ENCODE measurements at regions not wholly inside any gene's neighbourhood (a gene's known extent, or its start where the extent isn't known, plus 50 kb on each side); places are given as distances from the start of the nearest gene placed in this dataset.
A peak's percentile ranks its signal among the peaks of the same experiment; 100 is the strongest.
"Not testable (repeated sequence)": the region's sequence is repeated elsewhere in the genome, so short reads cannot be mapped to it uniquely, and the experiment has no call there.

GRCh38 chr18:76307293-76307690 lies 187.8 kb downstream of the ZNF516 start:
- DNase-seq = no peak

GRCh38 chr18:76306685-76307292 lies 188.3 kb downstream of the ZNF516 start:
- DNase-seq = no peak

GRCh38 chr18:76285866-76286265 lies 209.2 kb downstream of the ZNF516 start:
- DNase-seq = no peak

- no peak for DNase-seq
These were observed 213.5 kb downstream of the ZNF516 start for GRCh38 chr18:76281565-76281964.

GRCh38 chr18:76277801-76278200 lies 217.2 kb downstream of the ZNF516 start:
- no peak for DNase-seq

GRCh38 chr18:76275727-76276313 lies 219.2 kb downstream of the ZNF516 start:
- DNase-seq = no peak

GRCh38 chr18:76274468-76275289 lies 220.4 kb downstream of the ZNF516 start:
- peak; percentile 74 for DNase-seq

- DNase-seq = no peak
These were observed 221.1 kb downstream of the ZNF516 start for GRCh38 chr18:76273956-76274355.

GRCh38 chr18:76273036-76273545 lies 222.0 kb downstream of the ZNF516 start:
- no peak for DNase-seq

- not testable (repeated sequence) for DNase-seq
These were observed 227.6 kb downstream of the ZNF516 start for GRCh38 chr18:76267423-76267822.

- DNase-seq = no peak
These were observed 228.6 kb downstream of the ZNF516 start for GRCh38 chr18:76266236-76266991.

- DNase-seq = no peak
These were observed 229.4 kb downstream of the ZNF516 start for GRCh38 chr18:76265497-76266235.

- peak; percentile 72 for DNase-seq
These were observed 230.2 kb downstream of the ZNF516 start for GRCh38 chr18:76264876-76265250.

GRCh38 chr18:76264198-76264875 lies 230.7 kb downstream of the ZNF516 start:
- no peak for DNase-seq

GRCh38 chr18:76263046-76264005 lies 231.7 kb downstream of the ZNF516 start:
- no peak for DNase-seq

GRCh38 chr18:76260941-76261472 lies 234.0 kb downstream of the ZNF516 start:
- no peak for DNase-seq

- DNase-seq = no peak
These were observed 235.3 kb downstream of the ZNF516 start for GRCh38 chr18:76259711-76260110.

GRCh38 chr18:76259096-76259495 lies 235.9 kb downstream of the ZNF516 start:
- no peak for DNase-seq

GRCh38 chr18:76258209-76258608 lies 236.8 kb downstream of the ZNF516 start:
- DNase-seq = no peak

- no peak for DNase-seq
These were observed 239.9 kb downstream of the ZNF516 start for GRCh38 chr18:76255070-76255683.

All from NCI-H510A (cell line).